Keratinocyte (primary cell): ENCODE measurements at regions not wholly inside any gene's neighbourhood (a gene's known extent, or its start where the extent isn't known, plus 50 kb on each side); places are given as distances from the start of the nearest gene placed in this dataset.

Experiments
- DNase-seq: peaks from one replicate; pipeline ENCODE4 v3.0.0-alpha.2; 2011; ENCODE audit warnings: low read depth, missing footprints, low spot score
- FAIRE-seq: peaks from 2 replicates; lab custom pipeline; 2011; peaks lifted over from hg19 to GRCh38; lab: Jason Lieb, UNC
- H2AFZ ChIP-seq: 2 replicates; pipeline ENCODE4 v1.6.0; 2012; ENCODE audit warnings: low read length, control low read depth, inconsistent platforms; ENCODE audit not compliant: control insufficient read depth
- H3K27ac ChIP-seq: 2 replicates; pipeline ENCODE4 v1.5.1; 2011; ENCODE audit warnings: low read length; ENCODE audit not compliant: control insufficient read depth, insufficient read depth
- H3K27me3 ChIP-seq: 3 replicates; pipeline ENCODE4 v1.6.0; 2011; ENCODE audit warnings: low read length; ENCODE audit not compliant: control insufficient read depth, insufficient read depth; ENCODE audit errors: extremely low read depth
- H3K36me3 ChIP-seq, 2 experiments: 2 replicates in 1 of 2; 3 replicates in 1 of 2; pipeline ENCODE4 v1.5.1; 2011; ENCODE audit warnings: low read length in 2 of 2, mild to moderate bottlenecking in 1 of 2; ENCODE audit not compliant: control insufficient read depth in 2 of 2, insufficient read depth in 2 of 2; ENCODE audit errors: extremely low read depth in 1 of 2
- H3K4me1 ChIP-seq: 3 replicates; pipeline ENCODE4 v1.5.1; 2011; ENCODE audit warnings: low read length; ENCODE audit not compliant: control insufficient read depth, insufficient read depth; ENCODE audit errors: extremely low read depth
- H3K4me2 ChIP-seq: 3 replicates; pipeline ENCODE4 v1.6.0; 2011; ENCODE audit warnings: low read depth, low read length; ENCODE audit not compliant: control insufficient read depth, insufficient read depth; ENCODE audit errors: extremely low read depth
- H3K4me3 ChIP-seq, 3 experiments: fragments of 200-600 bp in 1 of 3; sonication (generic) in 1 of 3; 2 replicates in 2 of 3; 3 replicates in 1 of 3; pipeline ENCODE4 v1.5.1; 2011 to 2016; ENCODE audit warnings: low read length in 3 of 3, mild to moderate bottlenecking in 3 of 3, control low read depth in 2 of 3, inconsistent platforms in 1 of 3, low read depth in 1 of 3, mixed read lengths in 1 of 3, mixed run types in 1 of 3, moderate library complexity in 1 of 3; ENCODE audit not compliant: control insufficient read depth in 2 of 3, insufficient read depth in 2 of 3; ENCODE audit errors: extremely low read depth in 1 of 3
- H3K79me2 ChIP-seq: 2 replicates; pipeline ENCODE4 v1.6.0; 2012; ENCODE audit warnings: low read length; ENCODE audit not compliant: control insufficient read depth, insufficient read depth
- H3K9ac ChIP-seq: 3 replicates; pipeline ENCODE4 v1.6.0; 2011; ENCODE audit warnings: low read length; ENCODE audit not compliant: control insufficient read depth, insufficient read depth; ENCODE audit errors: extremely low read depth
- H3K9me1 ChIP-seq: 3 replicates; pipeline ENCODE4 v1.6.0; 2011; ENCODE audit warnings: low read length; ENCODE audit not compliant: control insufficient read depth, insufficient read depth; ENCODE audit errors: extremely low read depth
- H3K9me3 ChIP-seq: 2 replicates; pipeline ENCODE4 v1.5.1; 2012; ENCODE audit warnings: low read depth, low read length; ENCODE audit not compliant: control insufficient read depth
- H4K20me1 ChIP-seq: 3 replicates; pipeline ENCODE4 v1.6.0; 2011; ENCODE audit warnings: low read length; ENCODE audit not compliant: control insufficient read depth, insufficient read depth; ENCODE audit errors: extremely low read depth
- CTCF ChIP-seq, 3 experiments: IDR thresholded peaks in 1 of 3; conservative IDR thresholded peaks in 1 of 3; optimal IDR thresholded peaks in 1 of 3; 2 replicates in 2 of 3; 3 replicates in 1 of 3; pipeline versions ENCODE3 to v1.5.1; 2011; ENCODE audit warnings: low read length in 3 of 3, mild to moderate bottlenecking in 3 of 3, moderate library complexity in 2 of 3, control low read depth in 1 of 3, inconsistent platforms in 1 of 3; ENCODE audit not compliant: insufficient read depth in 2 of 3; ENCODE audit errors: extremely low read depth in 1 of 3
- EZH2 ChIP-seq: IDR thresholded peaks from one replicate; pipeline ENCODE4 v1.6.1; 2012; ENCODE audit warnings: inconsistent platforms, mild to moderate bottlenecking, low read length, moderate library complexity
- dilution Hi-C: fragments of 300-500 bp; cut with MboI; formaldehyde crosslinking; loops from one replicate; pipeline ENCODE4 v1.7.0; 2020; ENCODE audit warnings: low sequenced_read_pairs; ENCODE audit not compliant: extremely low pct_ligation_motif_present

GRCh38 chr14:98237939-98238338 lies 1034.1 kb downstream of the BCL11B start:
- H3K79me2 ChIP-seq, result no peaks in the 10 kb centered on the region
- FAIRE-seq (no peak), DNase-seq (no peak)
- H3K9me1 ChIP-seq, result no peaks in the 10 kb centered on the region
- no peaks in the 10 kb centered on the region for H3K27me3 ChIP-seq
- dilution Hi-C loops, result no loop called here
- H3K36me3 ChIP-seq, result no peaks in the 10 kb centered on the region
- TF ChIP-seq EZH2, result no peak
- H3K9ac ChIP-seq, result no peak overlapping the region
- no peaks in the 10 kb centered on the region for H3K9me3 ChIP-seq
- H3K4me3 ChIP-seq, result no peak overlapping the region
- H4K20me1 ChIP-seq, result no peaks in the 10 kb centered on the region
- peaks cover 12% of the 10 kb centered on the region for H3K4me1 ChIP-seq
- H3K4me2 ChIP-seq, result no peak overlapping the region
- H3K27ac ChIP-seq, result no peak overlapping the region
- no peak overlapping the region for H2AFZ ChIP-seq

- no peak overlapping the region for H2AFZ ChIP-seq
- no peaks in the 10 kb centered on the region for H3K9me3 ChIP-seq
- DNase-seq (no peak), FAIRE-seq (no peak)
- H3K9me1 ChIP-seq, result no peaks in the 10 kb centered on the region
- no peaks in the 10 kb centered on the region for H3K36me3 ChIP-seq
- H3K27me3 ChIP-seq, result no peaks in the 10 kb centered on the region
- H3K4me1 ChIP-seq, result no peaks in the 10 kb centered on the region
- no peaks in the 10 kb centered on the region for H3K79me2 ChIP-seq
- no peak for TF ChIP-seq CTCF (optimal IDR thresholded peaks at IDR 0.05 in 1 of 3, IDR thresholded peaks at IDR 0.05 in 1 of 3, conservative IDR thresholded peaks at IDR 0.05 in 1 of 3; ENCODE audit: extremely low read depth in 1 of 3, insufficient read depth in 2 of 3, low read length in 3 of 3)
- no peak for TF ChIP-seq EZH2
- no peak overlapping the region for H3K27ac ChIP-seq
- H3K4me3 ChIP-seq, result no peak overlapping the region
- no peak overlapping the region for H3K9ac ChIP-seq
- no peaks in the 10 kb centered on the region for H4K20me1 ChIP-seq
- H3K4me2 ChIP-seq, result no peak overlapping the region
- dilution Hi-C loops, result no loop called here
Measured at GRCh38 chr14:98240376-98240775, 1031.6 kb downstream of the BCL11B start.

GRCh38 chr14:98242903-98243302 lies 1029.1 kb downstream of the BCL11B start:
- Histone ChIP-seq H3K27ac (no peak overlapping the region), H4K20me1 (no peaks in the 10 kb centered on the region), H2AFZ (no peak overlapping the region), H3K4me2 (no peak overlapping the region), H3K9me1 (no peaks in the 10 kb centered on the region), H3K4me3 (no peak overlapping the region), H3K9ac (no peak overlapping the region), H3K79me2 (no peaks in the 10 kb centered on the region), H3K9me3 (no peaks in the 10 kb centered on the region), H3K36me3 (no peaks in the 10 kb centered on the region), H3K4me1 (no peaks in the 10 kb centered on the region), H3K27me3 (no peaks in the 10 kb centered on the region)
- FAIRE-seq (no peak), DNase-seq (no peak)
- TF ChIP-seq EZH2, result no peak
- no peak for TF ChIP-seq CTCF (optimal IDR thresholded peaks at IDR 0.05 in 1 of 3, IDR thresholded peaks at IDR 0.05 in 1 of 3, conservative IDR thresholded peaks at IDR 0.05 in 1 of 3; ENCODE audit: extremely low read depth in 1 of 3, insufficient read depth in 2 of 3, low read length in 3 of 3)
- dilution Hi-C loops, result no loop called here
